ENCODE measurements at regions not wholly inside any gene's neighbourhood (a gene's known extent, or its start where the extent isn't known, plus 50 kb on each side); places are given as distances from the start of the nearest gene placed in this dataset.

- no peak for TF ChIP-seq SPI1 (IDR thresholded peaks at IDR 0.05; ENCODE audit: borderline replicate concordance, insufficient read depth, low read depth, low read length)
- TF ChIP-seq CBX5 (IDR thresholded peaks at IDR 0.05; ENCODE audit: low read depth): no peak
- TF ChIP-seq, protein P1, sequence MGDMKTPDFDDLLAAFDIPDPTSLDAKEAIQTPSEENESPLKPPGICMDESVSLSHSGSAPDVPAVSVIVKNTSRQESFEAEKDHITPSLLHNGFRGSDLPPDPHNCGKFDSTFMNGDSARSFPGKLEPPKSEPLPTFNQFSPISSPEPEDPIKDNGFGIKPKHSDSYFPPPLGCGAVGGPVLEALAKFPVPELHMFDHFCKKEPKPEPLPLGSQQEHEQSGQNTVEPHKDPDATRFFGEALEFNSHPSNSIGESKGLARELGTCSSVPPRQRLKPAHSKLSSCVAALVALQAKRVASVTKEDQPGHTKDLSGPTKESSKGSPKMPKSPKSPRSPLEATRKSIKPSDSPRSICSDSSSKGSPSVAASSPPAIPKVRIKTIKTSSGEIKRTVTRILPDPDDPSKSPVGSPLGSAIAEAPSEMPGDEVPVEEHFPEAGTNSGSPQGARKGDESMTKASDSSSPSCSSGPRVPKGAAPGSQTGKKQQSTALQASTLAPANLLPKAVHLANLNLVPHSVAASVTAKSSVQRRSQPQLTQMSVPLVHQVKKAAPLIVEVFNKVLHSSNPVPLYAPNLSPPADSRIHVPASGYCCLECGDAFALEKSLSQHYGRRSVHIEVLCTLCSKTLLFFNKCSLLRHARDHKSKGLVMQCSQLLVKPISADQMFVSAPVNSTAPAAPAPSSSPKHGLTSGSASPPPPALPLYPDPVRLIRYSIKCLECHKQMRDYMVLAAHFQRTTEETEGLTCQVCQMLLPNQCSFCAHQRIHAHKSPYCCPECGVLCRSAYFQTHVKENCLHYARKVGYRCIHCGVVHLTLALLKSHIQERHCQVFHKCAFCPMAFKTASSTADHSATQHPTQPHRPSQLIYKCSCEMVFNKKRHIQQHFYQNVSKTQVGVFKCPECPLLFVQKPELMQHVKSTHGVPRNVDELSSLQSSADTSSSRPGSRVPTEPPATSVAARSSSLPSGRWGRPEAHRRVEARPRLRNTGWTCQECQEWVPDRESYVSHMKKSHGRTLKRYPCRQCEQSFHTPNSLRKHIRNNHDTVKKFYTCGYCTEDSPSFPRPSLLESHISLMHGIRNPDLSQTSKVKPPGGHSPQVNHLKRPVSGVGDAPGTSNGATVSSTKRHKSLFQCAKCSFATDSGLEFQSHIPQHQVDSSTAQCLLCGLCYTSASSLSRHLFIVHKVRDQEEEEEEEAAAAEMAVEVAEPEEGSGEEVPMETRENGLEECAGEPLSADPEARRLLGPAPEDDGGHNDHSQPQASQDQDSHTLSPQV (IDR thresholded peaks at IDR 0.05): no peak
- TF ChIP-seq SMAD1 (IDR thresholded peaks at IDR 0.05; ENCODE audit: low read depth, partially characterized antibody): no peak
- no peak for TF ChIP-seq RAD51 (IDR thresholded peaks at IDR 0.05)
- TF ChIP-seq JUNB (IDR thresholded peaks at IDR 0.05): no peak
- no peak for TF ChIP-seq ATF7 (IDR thresholded peaks at IDR 0.05; ENCODE audit: low read depth)
- TF ChIP-seq EED (IDR thresholded peaks at IDR 0.05; ENCODE audit: low read depth): no peak
- TF ChIP-seq MEF2A (IDR thresholded peaks at IDR 0.05; ENCODE audit: insufficient read depth, low read depth, low read length): no peak
- no peak for TF ChIP-seq YBX1 (IDR thresholded peaks at IDR 0.05)
Measured at GRCh38 chr13:66003558-66003957, 1226.6 kb downstream of the PCDH9 start (continued).

DNA sequence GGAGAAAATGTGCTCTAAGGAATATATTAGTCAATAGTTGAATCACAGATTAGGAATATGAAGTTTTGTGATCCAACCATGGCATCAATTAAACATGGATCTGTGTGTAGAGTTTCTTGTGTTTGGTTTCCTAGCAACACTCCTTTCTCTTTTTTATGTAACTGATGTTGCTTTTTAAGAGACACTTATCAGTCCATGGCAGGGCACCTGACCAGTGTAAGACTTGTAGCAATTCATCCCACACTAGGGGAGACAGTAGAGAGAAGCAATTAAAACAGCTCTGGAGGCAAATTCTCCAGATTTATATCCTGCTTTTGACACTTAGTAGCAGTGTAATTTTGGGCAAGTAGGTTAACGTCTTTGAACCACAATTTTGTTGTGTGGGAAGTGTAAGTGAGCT, 1229.0 kb downstream of the PCDH9 start:
- ChIA-PET POLR2A (no interaction called here), RAD21 (ENCODE audit: unreplicated experiment) (no interaction called here), CTCF (no interaction called here), SMC1A (ENCODE audit: uncharacterized antibody, unreplicated experiment) (interaction anchor here (0.7 to 0.8 kb wide), 2 partner anchors 10 to 37 kb away, joined by 3 read pairs; no protein-coding TSS in a partner anchor)
- DNase-seq (ENCODE audit: low read depth, low spot score) (no peak), ATAC-seq (no peak), FAIRE-seq (no peak)
- TF ChIP-seq RB1 (IDR thresholded peaks at IDR 0.05; ENCODE audit: borderline replicate concordance) (no peak), MTA2 (IDR thresholded peaks at IDR 0.05; ENCODE audit: low read depth) (no peak), GATAD2B (conservative IDR thresholded peaks at IDR 0.05; ENCODE audit: low read depth) (no peak)
- Histone ChIP-seq H3K79me2 (ENCODE audit: control insufficient read depth, insufficient read depth, low read length) (no peaks in the 10 kb centered on the region), H2AFZ (ENCODE audit: control insufficient read depth, low read depth, low read length) (no peak overlapping the region), H3K4me3 (no peak overlapping the region), H3K4me1 (ENCODE audit: control insufficient read depth, insufficient read depth, low read length) (no peaks in the 10 kb centered on the region), H3K27me3 (replicated peaks in 1 of 2; ENCODE audit: control insufficient read depth in 2 of 2, insufficient read depth in 2 of 2, low read length in 1 of 2) (no peaks in the 10 kb centered on the region), H3K9ac (ENCODE audit: control insufficient read depth, insufficient read depth, low read length) (no peak overlapping the region), H3K36me3 (ENCODE audit: control insufficient read depth in 2 of 2, insufficient read depth in 2 of 2, low read length in 1 of 2) (no peaks in the 10 kb centered on the region), H3K9me3 (replicated peaks; ENCODE audit: control insufficient read depth, insufficient read depth, low read length) (no peaks in the 10 kb centered on the region), H4K20me1 (ENCODE audit: control insufficient read depth, insufficient read depth) (no peaks in the 10 kb centered on the region), H3K4me2 (ENCODE audit: control insufficient read depth, insufficient read depth) (no peak overlapping the region), H3K27ac (ENCODE audit: control insufficient read depth, insufficient read depth) (no peak overlapping the region)
- in situ Hi-C loops (cut with MboI): no loop called here
- 0% methylated on average over 1 of the region's 1 CpG for WGBS (ENCODE audit: insufficient coverage, insufficient replicate concordance, low lambda C conversion rate, missing lambda C conversion rate)
- intact Hi-C loops (cut with micrococcal nuclease; ENCODE audit: unreplicated experiment): no loop called here
- no TSS peak for BruUV-seq (replicated peaks)
